ENCODE measurements at regions not wholly inside any gene's neighbourhood (a gene's known extent, or its start where the extent isn't known, plus 50 kb on each side); places are given as distances from the start of the nearest gene placed in this dataset.

GRCh38 chrX:39017077-39017476 is 215.8 kb downstream of the MID1IP1 start:
- Histone ChIP-seq H3K4me1 (peaks cover 0 to 10% of the 10 kb centered on the region in 2 donors), H3K27ac (no peak overlapping the region), H3K9me3 (no peaks in the 10 kb centered on the region), H3K4me3 (no peak overlapping the region), H3K27me3 (no peaks in the 10 kb centered on the region), H3K36me3 (no peaks in the 10 kb centered on the region)
- no peak for DNase-seq (ENCODE audit: low spot score)
- TF ChIP-seq, protein P1, sequence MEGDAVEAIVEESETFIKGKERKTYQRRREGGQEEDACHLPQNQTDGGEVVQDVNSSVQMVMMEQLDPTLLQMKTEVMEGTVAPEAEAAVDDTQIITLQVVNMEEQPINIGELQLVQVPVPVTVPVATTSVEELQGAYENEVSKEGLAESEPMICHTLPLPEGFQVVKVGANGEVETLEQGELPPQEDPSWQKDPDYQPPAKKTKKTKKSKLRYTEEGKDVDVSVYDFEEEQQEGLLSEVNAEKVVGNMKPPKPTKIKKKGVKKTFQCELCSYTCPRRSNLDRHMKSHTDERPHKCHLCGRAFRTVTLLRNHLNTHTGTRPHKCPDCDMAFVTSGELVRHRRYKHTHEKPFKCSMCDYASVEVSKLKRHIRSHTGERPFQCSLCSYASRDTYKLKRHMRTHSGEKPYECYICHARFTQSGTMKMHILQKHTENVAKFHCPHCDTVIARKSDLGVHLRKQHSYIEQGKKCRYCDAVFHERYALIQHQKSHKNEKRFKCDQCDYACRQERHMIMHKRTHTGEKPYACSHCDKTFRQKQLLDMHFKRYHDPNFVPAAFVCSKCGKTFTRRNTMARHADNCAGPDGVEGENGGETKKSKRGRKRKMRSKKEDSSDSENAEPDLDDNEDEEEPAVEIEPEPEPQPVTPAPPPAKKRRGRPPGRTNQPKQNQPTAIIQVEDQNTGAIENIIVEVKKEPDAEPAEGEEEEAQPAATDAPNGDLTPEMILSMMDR (IDR thresholded peaks at IDR 0.05), result no peak

DNA sequence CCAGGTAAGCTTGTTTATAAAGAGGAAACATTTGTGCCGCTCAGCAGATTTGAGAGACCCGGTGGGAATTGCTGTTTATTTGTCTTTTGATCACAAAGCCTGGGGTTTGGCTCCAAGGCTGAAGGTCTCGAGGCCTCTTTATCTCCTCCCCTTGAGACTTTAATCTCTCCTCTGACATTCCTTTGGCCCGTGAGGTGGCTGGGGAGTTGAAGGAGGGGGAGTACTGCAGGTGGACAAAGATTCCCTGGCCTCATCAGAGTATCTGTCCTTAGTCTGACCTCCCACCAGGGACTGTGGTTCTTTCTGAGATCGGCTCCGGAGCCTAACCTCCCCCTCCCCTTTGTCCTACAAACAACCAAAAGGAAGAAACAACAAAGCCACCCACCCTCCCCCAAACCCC is 216.5 kb downstream of the MID1IP1 start:
- no peak overlapping the region for H3K4me3 ChIP-seq
- no peaks in the 10 kb centered on the region for H3K9me3 ChIP-seq
- DNase-seq (ENCODE audit: low spot score), result no peak
- H3K4me1 ChIP-seq, result peaks cover 0 to 5% of the 10 kb centered on the region in 2 donors
- H3K36me3 ChIP-seq, result no peaks in the 10 kb centered on the region
- H3K27me3 ChIP-seq, result no peaks in the 10 kb centered on the region
- H3K27ac ChIP-seq, result no peak overlapping the region
- TF ChIP-seq, protein P1 (IDR thresholded peaks at IDR 0.05), result no peak

DNA sequence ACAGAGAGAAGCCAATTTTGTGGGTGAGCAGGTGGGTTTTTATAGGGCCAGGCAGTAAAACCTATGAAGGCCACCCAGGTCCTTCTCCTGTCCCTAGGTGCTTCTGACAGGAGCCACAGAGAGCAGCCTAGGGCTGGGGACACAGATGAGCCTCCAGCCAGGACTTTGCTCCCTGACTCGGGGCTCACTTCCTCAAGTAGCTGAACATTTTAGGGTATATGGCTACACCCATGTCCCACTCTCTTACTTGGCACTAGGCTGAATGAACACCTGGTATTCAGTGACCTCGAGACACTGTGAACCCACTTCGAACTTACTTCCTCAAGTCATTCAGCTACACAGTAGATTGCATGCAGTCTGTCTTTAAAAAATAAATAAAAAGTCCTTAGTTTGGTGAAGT is 217.3 kb downstream of the MID1IP1 start:
- DNase-seq (ENCODE audit: low spot score), result no peak
- Histone ChIP-seq H3K4me1 (no peaks in the 10 kb centered on the region), H3K27ac (no peak overlapping the region), H3K36me3 (no peaks in the 10 kb centered on the region), H3K4me3 (no peak overlapping the region), H3K9me3 (no peaks in the 10 kb centered on the region), H3K27me3 (no peaks in the 10 kb centered on the region)
- TF ChIP-seq, protein P1 (IDR thresholded peaks at IDR 0.05), result no peak

DNA sequence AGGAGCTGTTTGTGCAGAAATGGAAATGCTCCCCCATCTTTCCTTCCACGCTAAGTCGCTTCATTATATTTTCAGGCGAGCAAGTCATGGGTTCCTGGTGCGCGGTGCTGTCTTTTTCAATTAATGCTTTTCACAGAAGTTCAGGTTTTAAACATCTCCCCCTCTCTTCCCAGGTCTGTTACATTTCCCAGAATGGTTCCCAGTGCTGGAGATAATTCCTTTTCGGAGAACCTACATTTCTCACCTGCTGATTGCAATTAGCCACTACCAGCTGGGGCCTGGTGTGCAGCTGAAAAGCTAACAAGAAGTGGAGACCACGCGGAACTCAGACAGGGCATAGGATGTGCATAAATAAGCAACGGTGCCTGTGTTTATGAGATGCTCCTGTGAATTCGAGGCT is 217.8 kb downstream of the MID1IP1 start:
- no peaks in the 10 kb centered on the region for H3K9me3 ChIP-seq
- no peak for DNase-seq (ENCODE audit: low spot score)
- H3K4me1 ChIP-seq, result no peaks in the 10 kb centered on the region
- H3K4me3 ChIP-seq, result no peak overlapping the region
- TF ChIP-seq, protein P1 (IDR thresholded peaks at IDR 0.05), result no peak
- H3K27me3 ChIP-seq, result no peaks in the 10 kb centered on the region
- H3K36me3 ChIP-seq, result no peaks in the 10 kb centered on the region
- H3K27ac ChIP-seq, result no peak overlapping the region

DNA sequence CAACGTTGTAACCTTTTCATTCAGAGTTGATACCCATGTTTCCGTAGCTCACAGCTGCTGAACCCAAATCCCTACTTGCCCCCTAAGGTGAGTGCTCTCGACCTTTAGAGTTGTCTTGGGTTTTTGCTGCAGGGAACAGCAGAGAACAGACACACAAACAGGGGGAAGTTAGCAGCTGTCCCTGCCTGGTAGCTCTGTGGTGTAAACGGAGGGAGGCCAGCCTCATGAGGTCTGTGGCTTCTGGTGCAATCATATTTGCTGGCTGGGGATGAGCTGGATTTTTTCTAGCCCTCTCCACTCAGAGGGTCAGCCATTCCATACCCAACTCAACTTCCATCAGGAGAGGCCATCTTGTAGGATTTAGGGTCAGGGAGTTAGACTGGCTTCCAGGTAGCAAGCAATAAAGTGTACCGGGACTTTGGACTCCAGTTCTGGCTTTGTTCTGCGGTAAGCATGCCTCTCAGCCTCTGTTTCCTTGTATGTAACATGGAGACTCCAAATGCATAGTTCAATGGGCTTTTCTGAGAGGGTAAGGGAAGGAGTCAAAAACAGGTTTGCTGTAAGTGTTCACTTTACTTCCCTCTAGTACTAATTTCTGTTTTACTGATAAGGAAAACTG is 218.9 kb downstream of the MID1IP1 start:
- DNase-seq (ENCODE audit: low spot score), result no peak
- H3K4me1 ChIP-seq, result no peaks in the 10 kb centered on the region
- no peaks in the 10 kb centered on the region for H3K9me3 ChIP-seq
- TF ChIP-seq, protein P1 (IDR thresholded peaks at IDR 0.05), result no peak
- no peaks in the 10 kb centered on the region for H3K27me3 ChIP-seq
- no peak overlapping the region for H3K4me3 ChIP-seq
- H3K27ac ChIP-seq, result no peak overlapping the region
- H3K36me3 ChIP-seq, result no peaks in the 10 kb centered on the region

DNA sequence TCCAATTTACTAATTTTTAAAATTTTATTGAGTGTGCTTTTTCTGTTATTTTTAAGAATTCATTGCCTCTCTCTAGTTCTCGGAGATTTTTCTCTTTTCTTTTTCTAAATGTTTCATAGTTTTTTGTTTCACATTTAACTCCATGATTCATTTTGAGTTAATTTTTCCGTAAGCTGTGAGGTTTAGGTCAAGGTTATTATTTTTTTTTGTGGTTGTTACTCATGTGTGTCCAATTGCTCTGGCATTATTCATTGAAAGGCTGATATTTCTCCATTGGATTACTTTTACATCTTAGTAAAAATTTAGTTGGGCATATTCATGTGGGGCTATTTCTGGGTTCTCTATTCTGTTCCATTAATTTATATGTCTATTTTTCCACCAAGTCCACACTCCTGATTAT is 220.8 kb downstream of the MID1IP1 start:
- Histone ChIP-seq H3K27ac (no peak overlapping the region), H3K36me3 (no peaks in the 10 kb centered on the region), H3K4me1 (no peaks in the 10 kb centered on the region), H3K27me3 (no peaks in the 10 kb centered on the region), H3K4me3 (no peak overlapping the region), H3K9me3 (no peaks in the 10 kb centered on the region)
- TF ChIP-seq, protein P1 (IDR thresholded peaks at IDR 0.05), result no peak
- no peak for DNase-seq (ENCODE audit: low spot score)

All from right atrium auricular region (tissue), 2 donors.